ENCODE measurements at regions not wholly inside any gene's neighbourhood (a gene's known extent, or its start where the extent isn't known, plus 50 kb on each side); places are given as distances from the start of the nearest gene placed in this dataset.

- TF ChIP-seq CTCF (IDR thresholded peaks at IDR 0.05; ENCODE audit: low read depth, low read length) = no peak
- Histone ChIP-seq H3K27me3 (ENCODE audit: insufficient read depth, low read depth, severe bottlenecking) (no peaks in the 10 kb centered on the region), H3K4me3 (ENCODE audit: low read depth, low read length) (no peak overlapping the region), H3K27ac (no peak overlapping the region), H3K9me3 (ENCODE audit: severe bottlenecking) (no peaks in the 10 kb centered on the region), H3K36me3 (no peaks in the 10 kb centered on the region)
- no peak for DNase-seq
Observed at GRCh38 chr5:20276061-20276958, 288.3 kb upstream of the CDH18 start.

GRCh38 chr5:20266066-20266465 lies 278.1 kb upstream of the CDH18 start:
- no peak for DNase-seq
- TF ChIP-seq CTCF (IDR thresholded peaks at IDR 0.05; ENCODE audit: low read depth, low read length) = no peak

GRCh38 chr5:20262896-20263295 lies 274.9 kb upstream of the CDH18 start:
- Histone ChIP-seq H3K27ac (no peak overlapping the region), H3K27me3 (ENCODE audit: insufficient read depth, low read depth, severe bottlenecking) (no peaks in the 10 kb centered on the region), H3K4me3 (ENCODE audit: low read depth, low read length) (no peak overlapping the region), H3K9me3 (ENCODE audit: severe bottlenecking) (no peaks in the 10 kb centered on the region), H3K36me3 (no peaks in the 10 kb centered on the region)
- no peak for DNase-seq
- no peak for TF ChIP-seq CTCF (IDR thresholded peaks at IDR 0.05; ENCODE audit: low read depth, low read length)

More at GRCh38 chr5:20266066-20266465, 278.1 kb upstream of the CDH18 start:
- no peaks in the 10 kb centered on the region for H3K27me3 ChIP-seq (ENCODE audit: insufficient read depth, low read depth, severe bottlenecking)
- H3K9me3 ChIP-seq (ENCODE audit: severe bottlenecking) = no peaks in the 10 kb centered on the region
- no peak overlapping the region for H3K4me3 ChIP-seq (ENCODE audit: low read depth, low read length)
- H3K27ac ChIP-seq = no peak overlapping the region
- H3K36me3 ChIP-seq = no peaks in the 10 kb centered on the region

GRCh38 chr5:20254748-20255147 lies 266.7 kb upstream of the CDH18 start:
- no peak overlapping the region for H3K4me3 ChIP-seq (ENCODE audit: low read depth, low read length)
- no peak overlapping the region for H3K27ac ChIP-seq
- H3K9me3 ChIP-seq (ENCODE audit: severe bottlenecking) = no peaks in the 10 kb centered on the region
- H3K27me3 ChIP-seq (ENCODE audit: insufficient read depth, low read depth, severe bottlenecking) = no peaks in the 10 kb centered on the region
- H3K36me3 ChIP-seq = no peaks in the 10 kb centered on the region
- TF ChIP-seq CTCF (IDR thresholded peaks at IDR 0.05; ENCODE audit: low read depth, low read length) = no peak
- no peak for DNase-seq

- TF ChIP-seq CTCF (IDR thresholded peaks at IDR 0.05; ENCODE audit: low read depth, low read length) = no peak
- Histone ChIP-seq H3K27me3 (ENCODE audit: insufficient read depth, low read depth, severe bottlenecking) (no peaks in the 10 kb centered on the region), H3K36me3 (no peaks in the 10 kb centered on the region), H3K9me3 (ENCODE audit: severe bottlenecking) (no peaks in the 10 kb centered on the region), H3K4me3 (ENCODE audit: low read depth, low read length) (no peak overlapping the region), H3K27ac (no peak overlapping the region)
- no peak for DNase-seq
Observed at GRCh38 chr5:20248118-20248517, 260.1 kb upstream of the CDH18 start.

All from WERI-Rb-1 (cell line).